Activated CD8-positive, alpha-beta memory T cell treated with anti-CD3 and anti-CD28 coated beads for 36 hours (primary cell): ENCODE measurements at regions not wholly inside any gene's neighbourhood (a gene's known extent, or its start where the extent isn't known, plus 50 kb on each side); places are given as distances from the start of the nearest gene placed in this dataset.
"Not testable (repeated sequence)": the region's sequence is repeated elsewhere in the genome, so short reads cannot be mapped to it uniquely, and the experiment has no call there.

Source experiments
- CTCF ChIA-PET: fragments of 350-600 bp; sonication (Branson Sonifier 250); formaldehyde crosslinking; loops from one replicate; lab custom pipeline; 2021; ENCODE audit warnings: antibody characterized with exemption; lab: Charles Lee
- POLR2A ChIA-PET: fragments of 350-600 bp; sonication (Branson Sonifier 250); formaldehyde crosslinking; loops from one replicate; lab custom pipeline; 2021; ENCODE audit warnings: antibody characterized with exemption; lab: Charles Lee

- POLR2A ChIA-PET = no interaction called here
- CTCF ChIA-PET = interaction anchor here (1.2 kb wide), 1 partner anchor 12 kb away, joined by 3 read pairs; no protein-coding TSS in a partner anchor
Observed at GRCh38 chr12:13350381-13350780, 153.9 kb downstream of the EMP1 start.

GRCh38 chr12:13348464-13348863 is 151.9 kb downstream of the EMP1 start:
- CTCF ChIA-PET = no interaction called here
- POLR2A ChIA-PET = no interaction called here

- POLR2A ChIA-PET = no interaction called here
- CTCF ChIA-PET = no interaction called here
Observed at GRCh38 chr12:13347241-13348043, 150.9 kb downstream of the EMP1 start.

DNA sequence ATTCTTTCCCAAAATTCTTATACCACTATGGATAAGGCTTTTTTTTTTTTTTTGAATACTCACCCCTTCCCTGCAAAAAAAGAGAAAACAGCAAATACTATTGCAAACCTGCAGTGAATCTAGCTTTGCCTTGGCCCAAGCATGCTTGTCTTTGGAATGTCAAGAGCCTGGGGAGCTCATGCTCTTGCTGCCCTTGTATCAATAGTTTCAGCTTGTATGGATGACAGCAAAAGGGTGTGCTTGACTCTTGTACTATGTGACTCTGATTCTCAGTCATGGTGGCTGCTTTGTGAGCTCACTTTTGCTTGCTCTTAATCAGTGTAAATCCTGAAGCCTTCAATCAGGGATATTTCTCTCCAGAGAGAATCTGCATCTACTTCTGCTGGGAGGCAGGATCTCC is 149.2 kb downstream of the EMP1 start:
- CTCF ChIA-PET = no interaction called here
- POLR2A ChIA-PET = no interaction called here

DNA sequence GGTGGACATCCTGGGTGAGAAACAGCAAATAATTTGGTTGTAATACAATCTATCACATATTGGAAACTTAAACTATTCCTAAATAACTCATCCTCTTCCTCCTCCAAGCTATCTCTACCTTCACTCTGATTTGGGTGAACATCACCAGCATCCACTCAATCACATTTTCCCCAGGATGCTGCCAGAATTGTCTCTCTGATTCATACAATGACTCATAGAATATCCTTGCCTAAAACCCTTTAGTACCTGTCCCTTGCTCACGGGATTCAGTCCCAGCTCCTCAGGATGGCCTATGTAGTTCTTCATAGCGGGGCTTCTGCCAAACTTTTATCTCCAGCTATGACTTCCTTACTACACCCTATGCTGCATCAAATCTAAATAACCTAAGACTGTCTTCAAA is 146.8 kb downstream of the EMP1 start:
- ChIA-PET CTCF (no interaction called here), POLR2A (no interaction called here)

DNA sequence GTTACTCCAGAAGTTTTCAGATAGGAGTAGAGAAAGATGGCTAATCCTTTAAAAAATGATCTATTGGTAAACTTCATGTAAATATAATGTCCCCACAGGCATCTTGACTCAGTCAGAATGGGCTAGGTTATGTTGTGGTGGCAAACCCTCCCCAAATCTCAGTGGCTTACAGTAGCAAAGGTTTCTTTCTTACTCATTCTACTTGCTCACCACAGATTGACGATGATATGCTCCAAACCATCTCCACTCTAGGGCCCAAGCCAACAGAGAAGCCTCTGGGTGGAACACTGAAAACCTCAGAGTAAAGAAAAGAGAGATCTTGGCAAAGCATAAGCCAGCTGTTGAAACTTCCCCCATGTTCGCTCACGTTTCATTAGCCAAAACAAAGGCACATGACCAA is 146.4 kb downstream of the EMP1 start:
- ChIA-PET POLR2A (no interaction called here), CTCF (no interaction called here)

DNA sequence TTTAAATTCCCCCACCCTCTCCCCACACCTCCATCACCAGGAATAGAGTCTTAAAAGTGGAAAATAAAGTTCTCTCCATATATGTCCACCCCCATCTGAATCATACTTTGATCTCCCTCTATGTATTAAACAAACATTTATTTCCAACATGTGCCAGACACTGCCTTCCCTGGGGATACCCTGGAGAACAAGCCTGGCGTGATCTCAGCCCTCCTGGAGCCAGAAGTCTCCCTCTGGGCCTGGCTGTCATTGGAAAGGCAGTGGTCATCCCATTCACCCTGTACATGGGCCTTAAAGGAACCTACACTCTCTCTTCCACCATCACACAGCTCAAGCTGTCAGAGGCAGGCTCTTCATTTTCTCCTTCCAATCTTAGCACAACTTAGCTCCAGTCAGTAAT is 143.6 kb downstream of the EMP1 start:
- CTCF ChIA-PET = no interaction called here
- POLR2A ChIA-PET = no interaction called here

- ChIA-PET CTCF (no interaction called here), POLR2A (interaction anchor here (0.7 kb wide), 1 partner anchor 233 kb away, joined by 4 read pairs; no protein-coding TSS in a partner anchor)
Observed at GRCh38 chr12:13339538-13339937, 143.0 kb downstream of the EMP1 start.

DNA sequence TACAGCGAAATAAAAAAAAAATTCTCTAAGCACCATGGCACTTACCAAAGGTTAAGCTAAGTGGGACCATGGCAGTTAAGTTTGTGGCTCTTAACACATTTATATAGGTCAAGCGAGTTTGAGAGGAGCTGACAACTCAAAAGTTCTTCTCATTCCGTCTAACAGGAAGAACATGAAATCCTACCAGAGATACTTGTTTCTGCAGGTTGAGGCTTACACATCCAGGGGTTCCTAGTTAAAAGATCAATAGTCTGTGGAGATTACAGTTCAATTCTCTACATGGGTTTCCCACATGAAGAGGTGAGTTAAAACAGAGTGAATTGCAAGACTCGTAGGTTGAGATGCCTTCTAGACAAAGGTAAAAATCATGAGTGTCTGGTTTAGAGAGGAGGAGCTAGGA is 142.6 kb downstream of the EMP1 start:
- CTCF ChIA-PET = no interaction called here
- POLR2A ChIA-PET = interaction anchor here (0.7 kb wide), 1 partner anchor 232 kb away, joined by 4 read pairs; no protein-coding TSS in a partner anchor

- ChIA-PET POLR2A (no interaction called here), CTCF (no interaction called here)
Observed at GRCh38 chr12:13337791-13338190, 141.3 kb downstream of the EMP1 start.

DNA sequence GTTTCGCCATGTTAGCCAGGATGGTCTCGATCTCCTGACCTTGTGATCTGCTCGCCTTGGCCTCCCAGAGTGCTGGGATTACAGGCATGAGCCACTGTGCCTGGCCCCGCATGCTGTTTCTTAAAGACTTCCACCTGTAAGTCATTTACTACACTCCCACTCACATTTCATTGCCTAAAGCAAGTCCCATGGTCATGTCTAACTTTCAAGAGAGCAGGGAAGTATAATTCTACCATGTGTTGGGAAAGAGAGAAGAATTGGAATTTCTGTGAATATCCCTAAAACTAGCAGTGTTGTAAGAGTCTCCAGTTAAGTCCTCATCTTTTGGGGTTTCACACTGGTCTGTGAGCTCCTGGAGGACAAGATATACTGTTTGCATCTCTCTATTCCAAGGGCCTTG is 139.7 kb downstream of the EMP1 start:
- ChIA-PET POLR2A (no interaction called here), CTCF (interaction anchor here (0.6 kb wide), 1 partner anchor 15 kb away, joined by 3 read pairs; no protein-coding TSS in a partner anchor)

DNA sequence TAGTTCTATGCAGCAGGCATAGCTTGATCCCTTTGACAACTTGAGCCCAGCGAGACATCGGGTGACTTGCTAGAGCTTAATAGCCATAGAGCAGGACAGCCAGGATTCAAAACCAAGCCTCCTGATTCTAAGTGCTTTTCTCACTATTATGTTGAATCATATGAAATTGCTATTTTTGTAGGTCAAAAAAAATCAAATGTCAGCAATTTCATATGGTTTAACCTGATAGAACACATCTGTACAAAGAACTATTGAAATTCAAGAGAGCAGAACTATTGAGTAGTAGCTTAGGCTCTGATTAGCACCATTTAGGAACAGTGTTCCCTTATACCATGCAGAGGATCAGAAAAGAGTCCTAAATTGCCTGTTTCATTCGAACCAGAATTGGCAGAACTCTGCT is 132.0 kb downstream of the EMP1 start:
- ChIA-PET POLR2A (no interaction called here), CTCF (interaction anchor here (2.0 kb wide), 1 partner anchor 34 kb away, joined by 5 read pairs; no protein-coding TSS in a partner anchor)

GRCh38 chr12:13326076-13326475 is 129.6 kb downstream of the EMP1 start:
- POLR2A ChIA-PET = no interaction called here
- CTCF ChIA-PET = no interaction called here

GRCh38 chr12:13325037-13325436 is 128.5 kb downstream of the EMP1 start:
- CTCF ChIA-PET, POLR2A ChIA-PET: not testable (repeated sequence)

DNA sequence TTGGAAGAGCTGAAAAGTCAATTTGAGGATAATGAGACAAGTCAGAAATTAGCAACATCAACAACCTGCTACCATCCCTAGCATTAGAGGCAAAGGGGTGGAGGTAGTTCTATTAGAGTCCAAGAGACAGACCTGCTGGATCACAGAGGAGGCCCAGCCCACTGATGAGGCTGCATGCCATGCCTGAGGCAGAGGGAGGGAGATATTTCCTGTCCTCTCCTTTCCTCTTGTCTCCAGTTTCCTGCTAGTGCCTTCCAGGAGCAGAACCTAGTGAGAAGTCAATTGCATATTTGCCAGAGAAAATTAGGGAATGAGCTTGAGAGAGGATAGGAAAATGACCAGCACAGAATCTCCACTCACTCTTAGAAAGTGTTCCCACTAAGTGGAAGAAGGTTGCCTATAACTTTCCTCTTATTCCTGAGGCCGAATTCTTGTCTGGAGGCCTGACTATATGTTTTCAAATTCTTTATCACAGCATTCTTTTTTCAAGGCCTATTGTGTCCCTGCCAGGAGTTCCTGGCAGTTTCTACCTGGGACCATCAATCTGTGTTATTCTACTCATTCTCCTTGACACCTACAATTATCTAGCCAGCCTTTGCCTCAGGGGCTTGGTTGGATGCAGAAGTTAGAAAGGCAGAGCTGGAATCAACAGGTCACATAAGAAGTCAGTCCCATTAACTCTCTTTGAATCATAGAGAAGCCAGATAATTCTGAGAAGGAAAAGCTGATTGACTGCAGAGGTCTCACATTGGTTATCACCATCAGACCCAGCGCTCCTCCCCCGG is 121.9 kb downstream of the EMP1 start:
- CTCF ChIA-PET = interaction anchor here (1.4 kb wide), 1 partner anchor 40 kb away, joined by 5 read pairs; no protein-coding TSS in a partner anchor
- POLR2A ChIA-PET = no interaction called here

DNA sequence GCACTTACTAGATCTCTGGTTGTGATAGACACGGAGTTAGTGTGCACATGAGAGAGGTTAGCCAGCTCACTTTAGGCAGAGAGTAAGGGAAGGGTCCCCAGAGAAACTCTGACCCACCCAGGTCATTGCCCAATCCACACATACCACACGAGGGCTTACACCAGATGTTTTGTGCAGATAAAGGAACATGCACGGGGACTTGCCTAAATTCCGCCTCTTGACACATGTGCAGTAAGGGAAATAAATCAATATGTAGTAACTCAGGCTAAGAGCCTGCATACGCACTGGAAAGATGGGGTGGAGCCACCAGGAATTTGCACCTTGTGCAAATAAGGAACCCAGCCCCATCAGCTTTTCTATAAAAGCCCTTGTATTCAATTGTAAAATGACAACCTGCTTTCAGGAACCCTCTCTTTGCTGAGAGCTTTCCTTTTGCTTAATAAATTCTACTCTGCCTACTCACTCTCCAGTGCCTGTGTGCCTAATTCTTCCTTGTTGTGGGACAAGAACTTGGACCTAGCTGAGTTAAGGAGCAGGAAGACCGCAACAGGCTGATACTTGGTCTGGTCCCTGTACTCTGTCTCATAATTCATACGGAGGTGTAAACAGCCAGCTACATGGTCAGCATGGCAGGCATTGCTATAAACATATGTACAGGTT is 120.2 kb downstream of the EMP1 start:
- ChIA-PET CTCF (interaction anchor here (1.4 kb wide), 1 partner anchor 38 kb away, joined by 5 read pairs; no protein-coding TSS in a partner anchor), POLR2A (no interaction called here)

- ChIA-PET CTCF (no interaction called here), POLR2A (no interaction called here)
Observed at GRCh38 chr12:13313886-13314285, 117.4 kb downstream of the EMP1 start.

GRCh38 chr12:13311551-13311950 is 115.0 kb downstream of the EMP1 start:
- CTCF ChIA-PET = no interaction called here
- POLR2A ChIA-PET = no interaction called here

- CTCF ChIA-PET = no interaction called here
Observed at GRCh38 chr12:13307143-13307816, 110.8 kb downstream of the EMP1 start.

More at GRCh38 chr12:13307143-13307816, 110.8 kb downstream of the EMP1 start:
- POLR2A ChIA-PET = no interaction called here
